SK-MEL-5 (cell line): ENCODE measurements at regions not wholly inside any gene's neighbourhood (a gene's known extent, or its start where the extent isn't known, plus 50 kb on each side); places are given as distances from the start of the nearest gene placed in this dataset.
"Not testable (repeated sequence)": the region's sequence is repeated elsewhere in the genome, so short reads cannot be mapped to it uniquely, and the experiment has no call there.

Experiments
- DNase-seq: peaks from one replicate; pipeline ENCODE4 v3.0.0-alpha.2; 2016; ENCODE audit warnings: low read depth, low spot score
- in situ Hi-C: cut with HindIII; loops from 2 replicates; pipeline ENCODE4 v1.10.0; 2016; ENCODE audit warnings: low sequenced_read_pairs, high pct_unique_total_duplicates, low pct_unique_long_range_greater_than_20kb

DNA sequence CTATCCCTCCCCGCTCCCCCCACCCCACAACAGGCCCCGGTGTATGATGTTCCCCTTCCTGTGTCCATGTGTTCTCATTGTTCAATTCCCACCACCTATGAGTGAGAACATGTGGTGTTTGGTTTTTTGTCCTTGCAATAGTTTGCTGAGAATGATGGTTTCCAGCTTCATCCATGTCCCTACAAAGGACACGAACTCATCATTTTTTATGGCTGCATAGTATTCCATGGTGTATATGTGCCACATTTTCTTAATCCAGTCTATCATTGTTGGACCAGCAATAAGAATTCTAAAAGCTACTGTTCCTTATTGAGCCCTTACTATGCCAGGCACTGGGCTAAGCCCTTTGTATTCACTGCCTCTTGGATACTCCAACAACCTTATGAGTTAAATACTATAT lies 411.2 kb downstream of the MED13L start:
- DNase-seq, in situ Hi-C loops: not testable (repeated sequence)

DNA sequence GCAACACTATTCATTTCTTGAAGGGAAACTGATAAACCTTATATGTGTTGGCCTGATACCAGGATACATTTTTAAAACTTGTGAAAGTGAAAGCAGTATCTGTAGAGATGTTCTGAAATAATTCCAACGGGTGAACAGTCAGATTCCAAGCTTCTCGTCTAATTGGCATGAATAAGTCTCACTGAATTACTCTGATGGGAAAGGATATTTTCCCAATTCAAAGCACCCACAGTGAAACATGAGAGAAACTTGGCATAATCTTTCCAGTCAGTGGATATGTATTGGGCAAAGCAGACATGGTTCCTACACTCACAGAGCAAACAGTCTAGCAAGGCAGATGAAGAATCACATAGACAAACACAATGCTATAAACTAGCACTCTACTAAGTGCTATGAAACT lies 413.1 kb downstream of the MED13L start:
- no peak for DNase-seq
- in situ Hi-C loops: no loop called here

GRCh38 chr12:115860619-115861018 lies 416.9 kb downstream of the MED13L start:
- DNase-seq: no peak
- in situ Hi-C loops: no loop called here

GRCh38 chr12:115859231-115859630 lies 418.3 kb downstream of the MED13L start:
- in situ Hi-C loops: no loop called here
- no peak for DNase-seq

- DNase-seq: no peak
- in situ Hi-C loops: no loop called here
These were observed 419.6 kb downstream of the MED13L start for GRCh38 chr12:115857923-115858322.

GRCh38 chr12:115857160-115857920 lies 420.2 kb downstream of the MED13L start:
- in situ Hi-C loops: no loop called here
- DNase-seq: peak; percentile 21

DNA sequence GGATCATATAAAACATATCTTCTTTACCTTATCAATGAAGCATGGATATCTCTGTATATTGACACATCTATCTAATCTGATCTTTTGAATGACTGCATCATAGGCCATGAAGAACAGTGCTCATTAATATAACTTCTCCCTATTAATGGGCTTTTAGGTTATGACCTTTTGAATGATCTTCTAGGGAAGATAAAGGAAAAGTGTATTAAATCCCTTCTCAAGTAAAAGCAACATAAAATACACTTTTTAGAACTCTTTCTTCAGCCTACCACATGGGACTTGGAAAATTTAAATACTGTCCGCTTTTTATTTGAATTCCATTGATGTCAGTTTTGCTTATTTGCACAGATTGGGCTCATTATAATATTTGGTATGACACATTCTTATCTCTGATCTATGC lies 425.4 kb downstream of the MED13L start:
- in situ Hi-C loops: no loop called here
- DNase-seq: no peak

GRCh38 chr12:115850957-115851356 lies 426.5 kb downstream of the MED13L start:
- in situ Hi-C loops: no loop called here
- DNase-seq: no peak

GRCh38 chr12:115849262-115849943 lies 428.1 kb downstream of the MED13L start:
- no peak for DNase-seq
- in situ Hi-C loops: no loop called here

DNA sequence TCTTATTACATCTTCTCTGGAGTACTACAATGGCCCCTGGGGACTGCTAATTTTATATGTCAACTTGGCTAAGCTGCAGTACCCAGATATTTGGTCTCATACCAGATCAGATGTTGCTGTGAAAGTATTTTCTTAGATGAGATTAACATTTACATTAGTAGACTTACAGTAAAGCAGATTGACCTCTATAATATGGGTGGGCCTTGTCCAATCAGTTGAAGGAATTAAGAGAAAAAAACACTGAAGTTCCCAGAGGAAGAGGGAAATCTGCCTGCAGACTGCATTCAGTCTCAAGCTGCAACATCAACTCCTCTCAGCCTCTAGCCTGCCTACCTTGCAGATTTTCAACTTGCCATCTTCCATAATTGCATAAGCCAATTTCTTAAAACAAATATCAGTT lies 430.1 kb downstream of the MED13L start:
- no peak for DNase-seq

DNA sequence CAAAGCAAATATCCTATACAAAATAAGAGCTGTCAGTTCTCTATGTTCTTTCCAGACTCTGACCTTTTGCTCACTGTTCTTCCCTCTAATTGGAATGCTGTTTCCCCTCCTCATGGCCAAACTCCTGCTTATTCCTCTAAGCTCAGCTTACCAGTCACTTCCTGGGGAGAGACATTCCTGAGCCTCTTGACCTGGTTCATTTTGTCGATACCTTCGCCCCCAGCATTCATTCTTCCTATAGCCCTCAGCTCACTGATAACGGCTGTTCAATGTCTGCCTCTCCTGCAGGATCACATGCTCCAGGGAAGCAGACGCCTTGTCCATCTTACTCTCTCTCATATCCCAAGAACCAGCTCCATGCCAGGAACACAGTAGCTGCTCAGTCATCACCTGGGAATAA lies 431.0 kb downstream of the MED13L start:
- in situ Hi-C loops: no loop called here
- DNase-seq: no peak

More for the DNA sequence above, 430.1 kb downstream of the MED13L start:
- in situ Hi-C loops: no loop called here

DNA sequence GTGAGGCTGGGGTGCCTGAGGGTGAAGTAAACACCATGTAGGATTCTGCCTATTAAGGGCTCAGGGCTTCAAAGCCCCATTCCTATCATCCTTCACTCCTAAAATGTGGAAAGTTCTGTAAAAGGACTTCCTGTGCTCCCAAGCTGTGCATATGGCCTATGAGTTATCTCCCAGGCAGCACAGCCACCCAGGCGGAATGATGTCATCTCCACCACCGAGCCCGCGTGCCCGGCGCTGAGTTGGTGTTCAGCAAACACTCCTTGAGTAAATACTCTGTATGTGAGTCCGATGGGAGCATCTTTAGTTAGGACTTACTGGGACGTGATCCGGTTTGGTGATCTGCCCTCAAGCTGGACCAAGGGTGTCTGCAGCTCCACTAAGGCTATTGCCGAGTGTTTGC lies 437.3 kb downstream of the MED13L start:
- no peak for DNase-seq
- in situ Hi-C loops: no loop called here

GRCh38 chr12:115838952-115839351 lies 438.5 kb downstream of the MED13L start:
- in situ Hi-C loops: no loop called here
- no peak for DNase-seq

- in situ Hi-C loops: no loop called here
- no peak for DNase-seq
These were observed 440.3 kb downstream of the MED13L start for GRCh38 chr12:115837220-115837619.

DNA sequence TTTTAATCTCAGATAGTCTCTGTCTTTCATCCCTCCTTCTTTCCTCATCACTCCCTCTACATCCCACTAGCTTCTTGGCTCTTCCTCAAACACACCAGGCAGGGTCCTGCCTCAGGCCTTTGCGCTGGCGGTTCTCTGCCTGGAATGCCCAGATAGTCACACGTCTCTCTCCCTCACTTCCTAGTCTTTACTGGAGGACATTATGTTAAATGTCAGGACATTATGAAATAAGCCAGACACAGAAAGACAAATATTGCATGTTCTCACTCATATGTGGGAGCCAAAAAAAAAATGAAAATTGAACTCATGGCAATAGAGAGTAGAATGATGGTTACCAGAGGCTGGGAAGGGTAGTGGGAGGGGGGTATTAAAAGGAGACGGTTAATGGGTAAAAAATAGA lies 442.0 kb downstream of the MED13L start:
- DNase-seq: peak; percentile 30
- in situ Hi-C loops: no loop called here

DNA sequence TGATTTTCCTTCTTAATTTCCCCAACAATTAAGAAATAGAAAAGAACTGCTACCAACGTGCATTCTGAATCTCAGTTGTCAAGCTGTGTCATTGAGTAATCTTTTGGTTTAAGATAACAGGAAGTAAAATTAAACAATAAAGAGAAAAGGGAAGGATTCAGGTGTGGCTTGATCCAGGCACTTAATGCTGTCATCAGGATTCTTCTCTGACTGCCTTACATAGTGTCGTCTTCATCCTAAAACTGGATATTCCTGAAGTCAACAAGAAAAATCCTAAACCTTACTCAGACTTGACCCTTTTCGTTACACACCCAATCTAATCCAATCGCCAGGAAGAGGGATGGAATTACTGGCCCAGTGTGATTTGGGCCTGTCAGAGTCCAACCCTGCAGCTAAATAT lies 443.8 kb downstream of the MED13L start:
- DNase-seq: no peak
- in situ Hi-C loops: no loop called here

GRCh38 chr12:115830633-115831032 lies 446.9 kb downstream of the MED13L start:
- in situ Hi-C loops: no loop called here
- no peak for DNase-seq

DNA sequence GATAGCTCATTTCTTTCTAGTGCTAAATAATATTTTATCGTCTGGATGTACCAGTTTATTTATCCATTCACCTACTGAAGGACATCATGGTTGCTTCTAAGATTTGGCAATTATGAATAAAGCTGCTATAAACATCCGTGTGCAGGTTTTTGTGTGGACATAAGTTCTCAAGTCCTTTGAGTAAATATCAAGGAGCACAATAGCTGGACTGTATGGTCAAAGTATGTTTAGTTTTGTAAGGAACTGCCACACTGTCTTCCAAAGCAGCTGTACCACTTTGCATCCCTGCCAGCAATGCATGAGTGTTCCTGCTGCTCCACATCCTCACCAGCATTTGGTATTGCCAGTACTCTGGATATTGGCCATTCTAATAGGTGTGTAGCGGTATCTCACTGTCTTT lies 447.4 kb downstream of the MED13L start:
- in situ Hi-C loops: no loop called here

DNA sequence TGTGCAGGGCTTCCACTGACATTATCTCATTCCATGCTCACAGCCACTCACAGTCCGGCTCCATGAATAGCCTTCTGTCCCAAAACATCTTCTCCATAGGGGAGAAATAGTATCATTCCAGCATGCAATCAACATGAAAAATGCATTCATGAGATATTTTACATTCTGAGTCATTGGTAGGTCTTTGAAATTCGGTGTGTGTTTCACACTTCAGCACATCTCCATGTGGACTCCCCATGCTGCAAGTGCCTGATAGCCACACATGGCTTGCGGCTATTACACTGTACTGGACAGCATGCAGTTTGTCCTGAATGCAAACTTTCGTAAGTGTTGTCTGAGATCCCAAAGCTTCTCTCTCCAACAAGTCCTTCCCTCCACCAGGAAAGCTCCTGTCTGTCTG lies 449.3 kb downstream of the MED13L start:
- in situ Hi-C loops: no loop called here
- no peak for DNase-seq

More for the DNA sequence above, 447.4 kb downstream of the MED13L start:
- no peak for DNase-seq
